ENCODE measurements at regions not wholly inside any gene's neighbourhood (a gene's known extent, or its start where the extent isn't known, plus 50 kb on each side); places are given as distances from the start of the nearest gene placed in this dataset.

- TF ChIP-seq CTCF (tag by site-specific recombination; IDR thresholded peaks at IDR 0.05): no peak
- TF ChIP-seq ZNF521 (tag by site-specific recombination; IDR thresholded peaks at IDR 0.05): no peak
- no peak for TF ChIP-seq ZNF202 (tag by site-specific recombination; IDR thresholded peaks at IDR 0.05; ENCODE audit: borderline replicate concordance)
- no peak for TF ChIP-seq ZNF23 (tag by site-specific recombination; IDR thresholded peaks at IDR 0.05; ENCODE audit: borderline replicate concordance)
These were observed 95.7 kb upstream of the SERTAD2 start for GRCh38 chr2:64749446-64749845.

Measured in HEK293 (cell line).